IgD-negative memory B cell (primary cell): ENCODE measurements at regions not wholly inside any gene's neighbourhood (a gene's known extent, or its start where the extent isn't known, plus 50 kb on each side); places are given as distances from the start of the nearest gene placed in this dataset.
A peak's percentile ranks its signal among the peaks of the same experiment; 100 is the strongest.

Experiments
- H3K27ac Mint-ChIP-seq, 3 donors: one replicate each; pipeline ENCODE4 v1.8.0; 2020 to 2022; ENCODE audit warnings: mild to moderate bottlenecking in 3 of 3, mixed read lengths in 3 of 3, moderate library complexity in 1 of 3
- H3K27me3 Mint-ChIP-seq: one replicate; pipeline ENCODE4 v1.8.0; 2021; ENCODE audit warnings: mixed read lengths
- H3K36me3 Mint-ChIP-seq: one replicate; pipeline ENCODE4 v1.8.0; 2020; ENCODE audit warnings: mild to moderate bottlenecking, mixed read lengths
- H3K4me1 Mint-ChIP-seq, 3 donors: one replicate each; pipeline ENCODE4 v1.8.0; 2020 to 2022; ENCODE audit warnings: mixed read lengths in 3 of 3, mild to moderate bottlenecking in 1 of 3
- H3K4me3 Mint-ChIP-seq, 4 donors: one replicate each; pipeline ENCODE4 v1.8.0; 2020 to 2022; ENCODE audit warnings: mild to moderate bottlenecking in 4 of 4, mixed read lengths in 4 of 4, moderate library complexity in 3 of 4
- H3K9me3 Mint-ChIP-seq, 3 donors: one replicate each; pipeline ENCODE4 v1.8.0; 2020 to 2021; ENCODE audit warnings: mixed read lengths in 3 of 3, mild to moderate bottlenecking in 1 of 3

GRCh38 chrX:42684065-42684464 lies 93.9 kb downstream of the PPP1R2C start:
- peaks cover 1% of the 10 kb centered on the region for H3K27me3 Mint-ChIP-seq
- peak overlapping the region in 1 of 3 donors; percentile 45 for H3K27ac Mint-ChIP-seq

GRCh38 chrX:42680666-42681065 lies 97.3 kb downstream of the PPP1R2C start:
- Mint-ChIP-seq H3K4me3 (no peak overlapping the region), H3K4me1 (peaks cover 0 to 4% (median 0%) of the 10 kb centered on the region in 3 donors), H3K9me3 (peaks cover 0 to 2% (median 0%) of the 10 kb centered on the region in 3 donors), H3K27me3 (peaks cover 2% of the 10 kb centered on the region), H3K36me3 (no peaks in the 10 kb centered on the region), H3K27ac (no peak overlapping the region)

More at GRCh38 chrX:42684065-42684464, 93.9 kb downstream of the PPP1R2C start:
- peaks cover 0 to 4% (median 0%) of the 10 kb centered on the region in 3 donors for H3K4me1 Mint-ChIP-seq
- H3K36me3 Mint-ChIP-seq: no peaks in the 10 kb centered on the region
- no peak overlapping the region for H3K4me3 Mint-ChIP-seq
- peaks cover 0 to 2% (median 0%) of the 10 kb centered on the region in 3 donors for H3K9me3 Mint-ChIP-seq

GRCh38 chrX:42678133-42678532 lies 99.8 kb downstream of the PPP1R2C start:
- no peaks in the 10 kb centered on the region for H3K36me3 Mint-ChIP-seq
- no peak overlapping the region for H3K27ac Mint-ChIP-seq
- peaks cover 2% of the 10 kb centered on the region for H3K27me3 Mint-ChIP-seq
- peaks cover 0 to 2% (median 0%) of the 10 kb centered on the region in 3 donors for H3K9me3 Mint-ChIP-seq
- no peak overlapping the region for H3K4me3 Mint-ChIP-seq
- peaks cover 0 to 4% (median 0%) of the 10 kb centered on the region in 3 donors for H3K4me1 Mint-ChIP-seq

GRCh38 chrX:42673301-42673810 lies 104.6 kb downstream of the PPP1R2C start:
- Mint-ChIP-seq H3K36me3 (no peaks in the 10 kb centered on the region), H3K27me3 (peaks cover 2% of the 10 kb centered on the region), H3K4me3 (no peak overlapping the region), H3K4me1 (no peaks in the 10 kb centered on the region), H3K9me3 (peaks cover 2 to 15% (median 8%) of the 10 kb centered on the region in 3 donors), H3K27ac (no peak overlapping the region)

- H3K36me3 Mint-ChIP-seq: peaks cover under 1% of the 10 kb centered on the region
- no peak overlapping the region for H3K4me3 Mint-ChIP-seq
- no peaks in the 10 kb centered on the region for H3K4me1 Mint-ChIP-seq
- H3K27me3 Mint-ChIP-seq: peaks cover 4% of the 10 kb centered on the region
- no peak overlapping the region for H3K27ac Mint-ChIP-seq
- H3K9me3 Mint-ChIP-seq: peaks cover 0 to 15% (median 3%) of the 10 kb centered on the region in 3 donors
Observed at GRCh38 chrX:42664680-42665079, 113.3 kb downstream of the PPP1R2C start.

GRCh38 chrX:42628471-42628870 lies 149.5 kb downstream of the PPP1R2C start:
- no peak overlapping the region for H3K27ac Mint-ChIP-seq
- no peaks in the 10 kb centered on the region for H3K4me1 Mint-ChIP-seq
- H3K27me3 Mint-ChIP-seq: peaks cover 5% of the 10 kb centered on the region
- H3K4me3 Mint-ChIP-seq: no peak overlapping the region
- H3K36me3 Mint-ChIP-seq: no peaks in the 10 kb centered on the region
- H3K9me3 Mint-ChIP-seq: peaks cover 0 to 5% (median 0%) of the 10 kb centered on the region in 3 donors

GRCh38 chrX:42627891-42628290 lies 150.1 kb downstream of the PPP1R2C start:
- peaks cover 0 to 5% (median 0%) of the 10 kb centered on the region in 3 donors for H3K9me3 Mint-ChIP-seq
- no peaks in the 10 kb centered on the region for H3K4me1 Mint-ChIP-seq
- H3K27me3 Mint-ChIP-seq: peaks cover 5% of the 10 kb centered on the region
- no peak overlapping the region for H3K4me3 Mint-ChIP-seq
- H3K27ac Mint-ChIP-seq: no peak overlapping the region
- no peaks in the 10 kb centered on the region for H3K36me3 Mint-ChIP-seq

- Mint-ChIP-seq H3K27ac (no peak overlapping the region), H3K4me1 (no peaks in the 10 kb centered on the region), H3K9me3 (peaks cover 0 to 1% (median 1%) of the 10 kb centered on the region in 3 donors), H3K36me3 (no peaks in the 10 kb centered on the region), H3K4me3 (no peak overlapping the region), H3K27me3 (peaks cover under 1% of the 10 kb centered on the region)
Observed at GRCh38 chrX:42624524-42624923, 153.4 kb downstream of the PPP1R2C start.

- Mint-ChIP-seq H3K27me3 (peaks cover 5% of the 10 kb centered on the region), H3K27ac (no peak overlapping the region), H3K4me3 (no peak overlapping the region)
Observed at GRCh38 chrX:42619068-42619467, 158.9 kb downstream of the PPP1R2C start.

GRCh38 chrX:42616981-42617380 lies 161.0 kb downstream of the PPP1R2C start:
- H3K36me3 Mint-ChIP-seq: no peaks in the 10 kb centered on the region
- peaks cover 7% of the 10 kb centered on the region for H3K27me3 Mint-ChIP-seq
- peak overlapping the region in 1 of 4 donors; percentile 60 for H3K4me3 Mint-ChIP-seq
- H3K4me1 Mint-ChIP-seq: peaks cover 14 to 20% (median 18%) of the 10 kb centered on the region in 3 donors
- no peak overlapping the region for H3K27ac Mint-ChIP-seq
- H3K9me3 Mint-ChIP-seq: peaks cover 0 to 1% (median 0%) of the 10 kb centered on the region in 3 donors

More at GRCh38 chrX:42619068-42619467, 158.9 kb downstream of the PPP1R2C start:
- peaks cover 0 to 1% (median 0%) of the 10 kb centered on the region in 3 donors for H3K9me3 Mint-ChIP-seq
- H3K4me1 Mint-ChIP-seq: peaks cover 14 to 20% (median 18%) of the 10 kb centered on the region in 3 donors
- H3K36me3 Mint-ChIP-seq: no peaks in the 10 kb centered on the region

GRCh38 chrX:42615161-42615563 lies 162.8 kb downstream of the PPP1R2C start:
- H3K4me1 Mint-ChIP-seq: peaks cover 14 to 30% (median 20%) of the 10 kb centered on the region in 3 donors
- H3K36me3 Mint-ChIP-seq: no peaks in the 10 kb centered on the region
- peaks cover 7% of the 10 kb centered on the region for H3K27me3 Mint-ChIP-seq
- no peaks in the 10 kb centered on the region for H3K9me3 Mint-ChIP-seq
- peak overlapping the region in 1 of 3 donors; percentile 28 for H3K27ac Mint-ChIP-seq
- peak overlapping the region in 1 of 4 donors; percentile 68 for H3K4me3 Mint-ChIP-seq

GRCh38 chrX:42606591-42606990 lies 171.4 kb downstream of the PPP1R2C start:
- no peaks in the 10 kb centered on the region for H3K27me3 Mint-ChIP-seq
- H3K9me3 Mint-ChIP-seq: peaks cover 0 to 1% (median 0%) of the 10 kb centered on the region in 3 donors
- H3K4me3 Mint-ChIP-seq: peak overlapping the region in 1 of 4 donors; percentile 37
- H3K4me1 Mint-ChIP-seq: peaks cover 0 to 11% (median 2%) of the 10 kb centered on the region in 3 donors
- H3K36me3 Mint-ChIP-seq: no peaks in the 10 kb centered on the region
- H3K27ac Mint-ChIP-seq: no peak overlapping the region

- no peaks in the 10 kb centered on the region for H3K36me3 Mint-ChIP-seq
- no peak overlapping the region for H3K27ac Mint-ChIP-seq
- no peaks in the 10 kb centered on the region for H3K4me1 Mint-ChIP-seq
- no peak overlapping the region for H3K4me3 Mint-ChIP-seq
- peaks cover 0 to 1% (median 0%) of the 10 kb centered on the region in 3 donors for H3K9me3 Mint-ChIP-seq
- no peaks in the 10 kb centered on the region for H3K27me3 Mint-ChIP-seq
Observed at GRCh38 chrX:42604302-42604701, 173.7 kb downstream of the PPP1R2C start.

- peaks cover 0 to 3% (median 0%) of the 10 kb centered on the region in 3 donors for H3K4me1 Mint-ChIP-seq
- H3K4me3 Mint-ChIP-seq: no peak overlapping the region
- H3K27me3 Mint-ChIP-seq: no peaks in the 10 kb centered on the region
- no peaks in the 10 kb centered on the region for H3K36me3 Mint-ChIP-seq
- H3K9me3 Mint-ChIP-seq: no peaks in the 10 kb centered on the region
- H3K27ac Mint-ChIP-seq: no peak overlapping the region
Observed at GRCh38 chrX:42603016-42603415, 174.9 kb downstream of the PPP1R2C start.

GRCh38 chrX:42602566-42602965 lies 175.4 kb downstream of the PPP1R2C start:
- Mint-ChIP-seq H3K9me3 (no peaks in the 10 kb centered on the region), H3K27ac (no peak overlapping the region), H3K4me3 (no peak overlapping the region), H3K27me3 (no peaks in the 10 kb centered on the region), H3K4me1 (peaks cover 0 to 3% (median 0%) of the 10 kb centered on the region in 3 donors), H3K36me3 (no peaks in the 10 kb centered on the region)

GRCh38 chrX:42602136-42602535 lies 175.8 kb downstream of the PPP1R2C start:
- no peak overlapping the region for H3K4me3 Mint-ChIP-seq
- peaks cover 0 to 3% (median 0%) of the 10 kb centered on the region in 3 donors for H3K4me1 Mint-ChIP-seq
- H3K27ac Mint-ChIP-seq: no peak overlapping the region

More at GRCh38 chrX:42602136-42602535, 175.8 kb downstream of the PPP1R2C start:
- Mint-ChIP-seq H3K9me3 (no peaks in the 10 kb centered on the region), H3K36me3 (no peaks in the 10 kb centered on the region), H3K27me3 (no peaks in the 10 kb centered on the region)
